MCF 10A (cell line): ENCODE measurements at regions not wholly inside any gene's neighbourhood (a gene's known extent, or its start where the extent isn't known, plus 50 kb on each side); places are given as distances from the start of the nearest gene placed in this dataset.

Source experiments
- BruUV-seq: library from RNA; stranded (reverse); fragments of 400-500 nt; replicated peaks from 2 replicates; lab custom pipeline; 2021; lab: Mats Ljungman, UMichigan
- CTCF ChIA-PET: fragments of 300-600 bp; sonication (Branson Sonifier 250); formaldehyde crosslinking; extraction: SDS; loops from one replicate; lab custom pipeline; 2021; ENCODE audit warnings: antibody characterized with exemption, inconsistent platforms; lab: Yijun Ruan, JAX
- POLR2A ChIA-PET: fragments of 300-600, 350-650 bp; sonication (Branson Sonifier 250); formaldehyde crosslinking; extraction: SDS; loops from one replicate; lab custom pipeline; 2020; ENCODE audit warnings: antibody characterized with exemption, inconsistent platforms; lab: Yijun Ruan, JAX
- DNase-seq: peaks from one replicate; pipeline ENCODE4 v3.0.0-alpha.2; 2018; ENCODE audit not compliant: unreplicated experiment
- H3K27ac Mint-ChIP-seq: one replicate; pipeline ENCODE4 v1.8.0; 2022; ENCODE audit warnings: mild to moderate bottlenecking, low read depth, mixed read lengths; ENCODE audit not compliant: unreplicated experiment
- H3K27me3 Mint-ChIP-seq: one replicate; pipeline ENCODE4 v1.8.0; 2022; ENCODE audit warnings: mixed read lengths; ENCODE audit not compliant: insufficient read depth, unreplicated experiment
- H3K36me3 Mint-ChIP-seq: one replicate; pipeline ENCODE4 v1.8.0; 2022; ENCODE audit warnings: mild to moderate bottlenecking, moderate library complexity, mixed read lengths; ENCODE audit not compliant: insufficient read depth, unreplicated experiment
- H3K4me1 Mint-ChIP-seq: one replicate; pipeline ENCODE4 v1.8.0; 2022; ENCODE audit warnings: mixed read lengths; ENCODE audit not compliant: insufficient read depth, unreplicated experiment
- H3K4me3 Mint-ChIP-seq: one replicate; pipeline ENCODE4 v1.8.0; 2022; ENCODE audit warnings: mild to moderate bottlenecking, moderate library complexity, mixed read lengths; ENCODE audit not compliant: unreplicated experiment
- H3K9me3 Mint-ChIP-seq: one replicate; pipeline ENCODE4 v1.8.0; 2022; ENCODE audit warnings: mixed read lengths; ENCODE audit not compliant: unreplicated experiment
- intact Hi-C: fragments of 100-400 bp; cut with micrococcal nuclease; formaldehyde crosslinking; loops from 2 replicates; pipeline ENCODE4 v1.14.1; 2022
- TF ChIP-seq, protein P1 (sequence below): fragments of 200-600 bp; IDR thresholded peaks from one replicate; pipeline ENCODE4 v1.8.0; 2022; ENCODE audit warnings: antibody characterized with exemption, mild to moderate bottlenecking; ENCODE audit not compliant: unreplicated experiment

DNA sequence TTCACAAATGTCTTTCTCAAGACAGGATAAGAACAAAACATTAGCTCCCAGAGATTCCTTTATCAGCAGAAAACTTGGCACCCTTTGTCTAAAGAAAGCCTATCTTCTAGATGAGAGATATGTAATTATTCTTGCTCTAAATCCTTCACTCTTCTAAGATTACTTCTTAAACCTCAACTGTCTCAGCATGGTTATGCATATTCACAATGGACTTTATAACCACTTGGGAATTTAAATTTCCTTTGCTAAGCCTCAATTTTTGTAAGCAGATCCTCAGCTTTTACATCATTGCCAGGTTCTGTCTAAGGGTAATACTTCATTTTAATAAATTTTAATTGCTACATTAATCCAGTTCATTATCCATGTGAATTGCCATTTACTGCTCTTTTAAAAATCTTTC, 433.6 kb upstream of the DDI1 start:
- intact Hi-C loops = loop anchor here (5.0 kb wide), 4 partner anchors 66 to 496 kb away; partner anchors contain the start of gene DYNC2H1
- H3K27ac Mint-ChIP-seq = no peak overlapping the region
- H3K9me3 Mint-ChIP-seq = no peaks in the 10 kb centered on the region
- CTCF ChIA-PET = interaction anchor here (0.6 to 5.8 kb wide), 12 partner anchors 11 to 401 kb away, joined by 3 to 63 read pairs (median 4); no protein-coding TSS in a partner anchor
- no TSS peak for BruUV-seq
- POLR2A ChIA-PET = interaction anchor here (1.2 kb wide), 1 partner anchor 13 kb away, joined by 3 read pairs; no protein-coding TSS in a partner anchor
- no peak for DNase-seq
- no peaks in the 10 kb centered on the region for H3K4me1 Mint-ChIP-seq
- no peak overlapping the region for H3K4me3 Mint-ChIP-seq
- TF ChIP-seq, protein P1, sequence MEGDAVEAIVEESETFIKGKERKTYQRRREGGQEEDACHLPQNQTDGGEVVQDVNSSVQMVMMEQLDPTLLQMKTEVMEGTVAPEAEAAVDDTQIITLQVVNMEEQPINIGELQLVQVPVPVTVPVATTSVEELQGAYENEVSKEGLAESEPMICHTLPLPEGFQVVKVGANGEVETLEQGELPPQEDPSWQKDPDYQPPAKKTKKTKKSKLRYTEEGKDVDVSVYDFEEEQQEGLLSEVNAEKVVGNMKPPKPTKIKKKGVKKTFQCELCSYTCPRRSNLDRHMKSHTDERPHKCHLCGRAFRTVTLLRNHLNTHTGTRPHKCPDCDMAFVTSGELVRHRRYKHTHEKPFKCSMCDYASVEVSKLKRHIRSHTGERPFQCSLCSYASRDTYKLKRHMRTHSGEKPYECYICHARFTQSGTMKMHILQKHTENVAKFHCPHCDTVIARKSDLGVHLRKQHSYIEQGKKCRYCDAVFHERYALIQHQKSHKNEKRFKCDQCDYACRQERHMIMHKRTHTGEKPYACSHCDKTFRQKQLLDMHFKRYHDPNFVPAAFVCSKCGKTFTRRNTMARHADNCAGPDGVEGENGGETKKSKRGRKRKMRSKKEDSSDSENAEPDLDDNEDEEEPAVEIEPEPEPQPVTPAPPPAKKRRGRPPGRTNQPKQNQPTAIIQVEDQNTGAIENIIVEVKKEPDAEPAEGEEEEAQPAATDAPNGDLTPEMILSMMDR = no peak
- no peaks in the 10 kb centered on the region for H3K36me3 Mint-ChIP-seq
- H3K27me3 Mint-ChIP-seq = peaks cover 12% of the 10 kb centered on the region

DNA sequence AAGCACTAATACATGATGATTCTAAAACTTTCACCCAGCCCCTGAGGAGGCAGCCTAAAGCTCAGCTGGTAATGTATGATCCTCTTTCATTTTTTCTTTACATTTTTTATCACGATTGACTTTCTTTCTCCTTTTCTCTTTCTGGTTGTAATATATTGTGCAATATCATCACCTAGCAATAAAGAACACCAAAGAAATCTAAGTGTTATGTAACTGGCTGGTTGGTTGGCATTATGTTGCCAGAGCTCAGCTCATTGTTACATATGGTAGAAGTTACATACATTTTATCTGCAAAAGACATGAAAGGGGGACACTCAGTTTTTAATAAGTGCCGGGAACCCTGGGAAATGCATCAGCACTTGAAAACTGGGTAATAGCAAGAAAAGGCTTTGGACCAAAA, 432.1 kb upstream of the DDI1 start:
- ChIA-PET POLR2A (no interaction called here), CTCF (interaction anchor here (0.9 to 5.8 kb wide), 6 partner anchors 10 to 347 kb away, joined by 3 to 63 read pairs (median 4); no protein-coding TSS in a partner anchor)
- H3K27me3 Mint-ChIP-seq = peaks cover 12% of the 10 kb centered on the region
- H3K4me1 Mint-ChIP-seq = peaks cover 9% of the 10 kb centered on the region
- no peak overlapping the region for H3K4me3 Mint-ChIP-seq
- BruUV-seq = no TSS peak
- peaks cover 5% of the 10 kb centered on the region for H3K36me3 Mint-ChIP-seq
- H3K27ac Mint-ChIP-seq = no peak overlapping the region
- intact Hi-C loops = loop anchor here (5.0 kb wide), 4 partner anchors 67 to 497 kb away; partner anchors contain the start of gene DYNC2H1
- H3K9me3 Mint-ChIP-seq = no peaks in the 10 kb centered on the region
- TF ChIP-seq, protein P1 = no peak
- peak; percentile 11 for DNase-seq

DNA sequence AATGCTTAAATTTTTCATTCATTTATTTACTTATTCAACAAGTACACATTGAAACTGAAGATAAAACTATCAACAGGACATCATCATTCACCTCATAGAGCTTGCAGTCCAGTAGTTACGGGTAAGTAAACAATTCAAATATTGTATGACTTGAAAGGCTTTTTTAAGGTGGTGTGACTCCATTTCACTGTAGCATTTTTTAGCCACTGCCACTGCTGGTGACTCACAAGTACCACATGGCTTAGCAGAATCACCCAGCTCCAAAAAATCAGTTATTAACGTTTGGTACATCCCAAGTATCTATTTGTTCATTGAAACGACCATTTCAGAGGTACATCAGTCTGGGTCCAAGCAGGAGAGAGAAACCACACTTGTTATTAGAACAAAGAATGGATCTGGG, 427.9 kb upstream of the DDI1 start:
- peaks cover 7% of the 10 kb centered on the region for H3K9me3 Mint-ChIP-seq
- peak overlapping the region; percentile 81 for H3K27ac Mint-ChIP-seq
- no TSS peak for BruUV-seq
- peak overlapping the region; percentile 15 for H3K4me3 Mint-ChIP-seq
- H3K4me1 Mint-ChIP-seq = peaks cover 21% of the 10 kb centered on the region
- ChIA-PET CTCF (interaction anchor here (0.6 to 2.0 kb wide), 10 partner anchors 10 to 502 kb away, joined by 3 to 6 read pairs (median 4); no protein-coding TSS in a partner anchor), POLR2A (no interaction called here)
- intact Hi-C loops = no loop called here
- peaks cover 5% of the 10 kb centered on the region for H3K36me3 Mint-ChIP-seq
- H3K27me3 Mint-ChIP-seq = no peaks in the 10 kb centered on the region
- TF ChIP-seq, protein P1 = no peak
- peak; percentile 21 for DNase-seq

DNA sequence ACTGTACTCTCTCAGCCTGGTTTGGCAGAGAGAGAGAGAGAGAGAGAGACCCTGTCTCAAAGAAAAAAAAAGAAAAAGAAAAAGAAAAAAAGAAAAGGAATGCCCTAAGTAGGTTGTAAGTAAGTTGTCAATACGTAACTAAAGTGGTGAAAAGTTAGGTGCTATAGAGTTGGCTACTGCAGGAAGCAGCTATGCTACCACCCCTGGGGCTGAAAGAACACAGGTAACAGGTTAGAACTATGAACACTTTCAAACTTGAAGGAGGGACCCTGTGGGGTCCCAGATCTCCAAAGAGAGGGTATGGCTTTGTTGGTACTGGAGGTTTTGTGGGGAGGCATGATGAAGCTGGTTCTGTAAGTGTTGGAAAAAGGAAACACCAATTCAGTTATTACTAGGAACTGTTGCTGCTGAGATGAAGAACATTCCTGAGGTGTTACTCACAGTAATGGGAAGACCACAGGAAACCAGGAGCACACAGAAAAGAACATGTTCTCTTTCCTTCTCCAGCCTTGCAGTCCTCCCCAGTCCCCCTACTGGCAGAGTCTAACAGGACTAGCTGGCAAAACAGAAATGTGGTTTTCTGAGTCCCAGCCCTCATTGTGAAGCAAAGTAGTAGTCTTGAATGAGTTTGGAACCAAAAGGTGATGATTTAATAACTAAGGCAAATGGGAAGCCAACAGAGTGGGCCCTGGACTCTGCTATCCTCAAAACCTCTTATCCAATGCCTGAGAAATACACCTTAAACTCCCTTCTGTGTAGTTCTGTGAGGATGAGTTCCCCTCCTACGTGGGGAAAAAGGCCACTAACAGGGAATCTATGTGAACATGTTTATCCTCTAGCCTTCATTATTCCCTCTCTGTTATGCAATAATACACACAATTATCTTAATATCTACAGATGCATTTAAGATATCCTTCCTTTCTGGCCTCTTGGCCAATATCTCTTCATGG, 427.0 kb upstream of the DDI1 start:
- H3K4me1 Mint-ChIP-seq = peaks cover 21% of the 10 kb centered on the region
- ChIA-PET POLR2A (interaction anchor here (0.7 kb wide), 1 partner anchor 173 kb away, joined by 3 read pairs; no protein-coding TSS in a partner anchor), CTCF (interaction anchor here (0.6 to 2.0 kb wide), 12 partner anchors 9 to 1208 kb away, joined by 3 to 6 read pairs (median 4); no protein-coding TSS in a partner anchor)
- TF ChIP-seq, protein P1 = peak; percentile 38
- peak overlapping the region; percentile 15 for H3K4me3 Mint-ChIP-seq
- no TSS peak for BruUV-seq
- peak; percentile 87 for DNase-seq
- H3K36me3 Mint-ChIP-seq = peaks cover 5% of the 10 kb centered on the region
- H3K27me3 Mint-ChIP-seq = no peaks in the 10 kb centered on the region
- peak overlapping the region; percentile 81 for H3K27ac Mint-ChIP-seq
- intact Hi-C loops = no loop called here
- H3K9me3 Mint-ChIP-seq = peaks cover 7% of the 10 kb centered on the region
